Hepatocyte (in vitro differentiated cells): ENCODE measurements at regions not wholly inside any gene's neighbourhood (a gene's known extent, or its start where the extent isn't known, plus 50 kb on each side); places are given as distances from the start of the nearest gene placed in this dataset.

ENCODE experiments used
- EZH2 ChIP-seq: fragments of 200-600 bp; sonication (generic); IDR thresholded peaks from 2 replicates; pipeline ENCODE4 v1.6.1; 2016; ENCODE audit warnings: antibody characterized with exemption, mild to moderate bottlenecking, borderline replicate concordance
- EZH2phosphoT487 ChIP-seq: fragments of 200-600 bp; sonication (generic); IDR thresholded peaks from one replicate; pipeline ENCODE4 v1.6.1; 2018; ENCODE audit warnings: antibody characterized with exemption, mild to moderate bottlenecking, low read depth, moderate library complexity; ENCODE audit not compliant: unreplicated experiment, severe bottlenecking
- TF ChIP-seq, protein P1 (sequence below): fragments of 200-600 bp; sonication (generic); IDR thresholded peaks from 2 replicates; pipeline ENCODE4 v1.5.1; 2016; ENCODE audit warnings: antibody characterized with exemption, mild to moderate bottlenecking; ENCODE audit not compliant: poor library complexity

DNA sequence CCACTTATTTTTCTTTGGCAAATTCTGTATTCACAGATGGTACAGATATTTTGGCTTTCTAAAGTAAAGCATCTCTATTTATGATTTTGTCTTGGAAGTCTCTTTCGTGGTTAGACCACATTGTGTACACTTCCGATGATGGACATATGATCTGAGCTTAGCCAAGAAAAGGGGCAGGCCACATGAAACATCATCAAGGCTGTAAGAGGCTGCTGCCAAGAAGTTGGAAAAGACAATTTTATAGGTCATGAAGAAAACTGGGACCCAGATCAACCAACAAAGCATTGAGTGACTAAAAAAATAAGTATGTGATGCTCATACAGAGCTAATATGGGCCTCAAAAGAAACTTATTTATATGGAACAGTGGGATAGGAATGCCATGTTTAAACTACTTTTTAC lies 266.4 kb downstream of the HAO1 start:
- TF ChIP-seq, protein P1, sequence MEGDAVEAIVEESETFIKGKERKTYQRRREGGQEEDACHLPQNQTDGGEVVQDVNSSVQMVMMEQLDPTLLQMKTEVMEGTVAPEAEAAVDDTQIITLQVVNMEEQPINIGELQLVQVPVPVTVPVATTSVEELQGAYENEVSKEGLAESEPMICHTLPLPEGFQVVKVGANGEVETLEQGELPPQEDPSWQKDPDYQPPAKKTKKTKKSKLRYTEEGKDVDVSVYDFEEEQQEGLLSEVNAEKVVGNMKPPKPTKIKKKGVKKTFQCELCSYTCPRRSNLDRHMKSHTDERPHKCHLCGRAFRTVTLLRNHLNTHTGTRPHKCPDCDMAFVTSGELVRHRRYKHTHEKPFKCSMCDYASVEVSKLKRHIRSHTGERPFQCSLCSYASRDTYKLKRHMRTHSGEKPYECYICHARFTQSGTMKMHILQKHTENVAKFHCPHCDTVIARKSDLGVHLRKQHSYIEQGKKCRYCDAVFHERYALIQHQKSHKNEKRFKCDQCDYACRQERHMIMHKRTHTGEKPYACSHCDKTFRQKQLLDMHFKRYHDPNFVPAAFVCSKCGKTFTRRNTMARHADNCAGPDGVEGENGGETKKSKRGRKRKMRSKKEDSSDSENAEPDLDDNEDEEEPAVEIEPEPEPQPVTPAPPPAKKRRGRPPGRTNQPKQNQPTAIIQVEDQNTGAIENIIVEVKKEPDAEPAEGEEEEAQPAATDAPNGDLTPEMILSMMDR, result no peak
- TF ChIP-seq EZH2phosphoT487, result no peak
- TF ChIP-seq EZH2, result no peak
